Sigmoid colon (tissue), 4 donors: ENCODE measurements at regions not wholly inside any gene's neighbourhood (a gene's known extent, or its start where the extent isn't known, plus 50 kb on each side); places are given as distances from the start of the nearest gene placed in this dataset.

Source experiments
- EP300 ChIP-seq, 4 donors: sonication (generic); formaldehyde crosslinking; IDR thresholded peaks; one replicate each; pipeline ENCODE4 v1.6.1; 2017; ENCODE audit warnings: antibody characterized with exemption in 4 of 4
- POLR2AphosphoS5 ChIP-seq, 4 donors: sonication (generic); formaldehyde crosslinking; IDR thresholded peaks; one replicate each; pipeline ENCODE4 v1.6.1; 2017; ENCODE audit warnings: antibody characterized with exemption in 4 of 4
- TF ChIP-seq, protein P1 (sequence below), 4 experiments: fragments of 450-650 bp in 3 of 4; fragments of 200-600 bp in 1 of 4; IDR thresholded peaks; one replicate each; pipeline ENCODE4 v1.5.1; 2016 to 2019; ENCODE audit warnings: antibody characterized with exemption in 4 of 4, mild to moderate bottlenecking in 3 of 4, moderate library complexity in 2 of 4

DNA sequence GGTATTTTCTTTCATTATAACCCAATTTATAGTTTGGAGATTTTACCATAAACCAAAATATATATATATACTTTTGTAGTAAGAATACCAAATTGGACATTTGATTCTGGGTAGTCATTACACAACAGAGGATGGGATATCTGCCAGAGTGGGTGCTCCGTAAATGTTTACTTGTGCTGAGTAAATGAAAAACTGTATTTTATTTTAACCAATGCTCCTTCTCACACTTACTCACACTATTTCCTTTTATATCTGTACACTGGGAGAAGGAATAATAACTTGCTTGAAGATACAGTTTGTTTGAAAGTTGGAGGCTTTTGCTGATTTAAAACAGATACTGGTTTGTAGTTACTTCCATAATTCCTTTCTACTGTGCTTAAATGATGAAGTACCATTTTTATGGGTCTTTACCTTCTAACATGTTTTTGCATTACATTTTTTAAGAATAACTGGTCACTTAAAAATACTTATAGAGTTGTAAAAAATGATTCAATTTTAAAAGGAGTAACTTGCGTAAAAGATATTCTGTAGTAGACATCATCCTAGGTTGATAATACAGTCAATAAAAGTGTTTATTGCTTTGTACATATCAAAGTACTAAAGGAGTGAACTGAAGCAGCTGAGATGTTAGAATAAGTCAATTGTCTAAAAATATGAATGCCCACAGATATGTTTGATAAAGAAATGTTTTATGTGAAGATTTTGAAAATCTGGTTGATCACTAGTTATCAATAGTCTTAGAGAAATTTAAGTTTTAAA lies 411.7 kb downstream of the UTRN start:
- TF ChIP-seq, protein P1, sequence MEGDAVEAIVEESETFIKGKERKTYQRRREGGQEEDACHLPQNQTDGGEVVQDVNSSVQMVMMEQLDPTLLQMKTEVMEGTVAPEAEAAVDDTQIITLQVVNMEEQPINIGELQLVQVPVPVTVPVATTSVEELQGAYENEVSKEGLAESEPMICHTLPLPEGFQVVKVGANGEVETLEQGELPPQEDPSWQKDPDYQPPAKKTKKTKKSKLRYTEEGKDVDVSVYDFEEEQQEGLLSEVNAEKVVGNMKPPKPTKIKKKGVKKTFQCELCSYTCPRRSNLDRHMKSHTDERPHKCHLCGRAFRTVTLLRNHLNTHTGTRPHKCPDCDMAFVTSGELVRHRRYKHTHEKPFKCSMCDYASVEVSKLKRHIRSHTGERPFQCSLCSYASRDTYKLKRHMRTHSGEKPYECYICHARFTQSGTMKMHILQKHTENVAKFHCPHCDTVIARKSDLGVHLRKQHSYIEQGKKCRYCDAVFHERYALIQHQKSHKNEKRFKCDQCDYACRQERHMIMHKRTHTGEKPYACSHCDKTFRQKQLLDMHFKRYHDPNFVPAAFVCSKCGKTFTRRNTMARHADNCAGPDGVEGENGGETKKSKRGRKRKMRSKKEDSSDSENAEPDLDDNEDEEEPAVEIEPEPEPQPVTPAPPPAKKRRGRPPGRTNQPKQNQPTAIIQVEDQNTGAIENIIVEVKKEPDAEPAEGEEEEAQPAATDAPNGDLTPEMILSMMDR (IDR thresholded peaks at IDR 0.05), result no peak
- TF ChIP-seq EP300 (IDR thresholded peaks at IDR 0.05) (no peak), POLR2AphosphoS5 (IDR thresholded peaks at IDR 0.05) (peak in 1 of 4 donors; percentile 13)
